ENCODE measurements at regions not wholly inside any gene's neighbourhood (a gene's known extent, or its start where the extent isn't known, plus 50 kb on each side); places are given as distances from the start of the nearest gene placed in this dataset.

DNA sequence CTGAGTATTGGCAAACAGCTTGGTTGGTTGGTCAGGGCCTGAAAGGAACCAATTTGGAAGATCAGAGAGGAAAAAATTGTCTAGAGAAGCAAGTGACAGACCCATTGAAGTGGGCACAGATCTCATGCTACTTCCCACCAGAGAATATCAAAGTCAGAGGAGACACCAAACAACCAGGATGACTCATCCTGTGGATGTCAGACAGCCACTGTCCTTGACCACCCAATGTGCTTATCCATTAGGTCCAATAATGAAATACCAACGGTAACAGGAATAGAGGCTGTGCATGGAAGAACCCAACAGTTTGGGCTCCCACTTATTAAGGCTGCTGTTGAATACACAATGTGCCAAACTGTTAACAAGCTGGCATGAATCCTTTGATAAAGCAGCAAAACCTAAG, 323.1 kb upstream of the ATP11B start:
- Histone ChIP-seq H3K14ac (replicated peaks; ENCODE audit: low read depth, low read length) (no peak overlapping the region), H4K20me1 (ENCODE audit: insufficient read depth, low read length) (no peaks in the 10 kb centered on the region), H3K9me3 (ENCODE audit: control insufficient read depth, insufficient read depth, low read length) (peaks cover 3% of the 10 kb centered on the region), H4K91ac (ENCODE audit: insufficient read depth, low read depth, low read length) (no peak overlapping the region), H2BK20ac (ENCODE audit: low read depth, low read length) (no peak overlapping the region), H2AK9ac (replicated peaks; ENCODE audit: low read depth, low read length, poor library complexity) (no peak overlapping the region), H3K4me1 (ENCODE audit: control insufficient read depth, insufficient read depth, low read length) (no peaks in the 10 kb centered on the region), H2BK5ac (ENCODE audit: low read depth, low read length, poor library complexity, severe bottlenecking) (no peak overlapping the region), H3K9me1 (ENCODE audit: insufficient read depth, low read length) (no peaks in the 10 kb centered on the region), H3K18ac (ENCODE audit: low read depth, low read length) (no peak overlapping the region), H2AK5ac (ENCODE audit: low read depth, low read length) (no peak overlapping the region), H2BK120ac (ENCODE audit: low read depth, low read length) (no peak overlapping the region), H3K23ac (ENCODE audit: low read depth, low read length) (no peak overlapping the region), H3K9ac (ENCODE audit: low read depth, low read length) (no peak overlapping the region), H3K79me1 (ENCODE audit: low read depth in 1 of 2, low read length in 2 of 2) (no peaks in the 10 kb centered on the region), H3K27ac (ENCODE audit: insufficient read depth, low read length) (no peak overlapping the region), H3K4me3 (ENCODE audit: insufficient read depth, low read depth, low read length) (no peak overlapping the region), H2BK15ac (ENCODE audit: low read depth, low read length) (no peak overlapping the region), H3K27me3 (ENCODE audit: control insufficient read depth, insufficient read depth, low read length) (no peaks in the 10 kb centered on the region), H3K4ac (ENCODE audit: low read depth, low read length) (no peak overlapping the region), H2AFZ (replicated peaks; ENCODE audit: low read length, poor library complexity) (no peak overlapping the region), H3K4me2 (ENCODE audit: low read depth, low read length) (no peak overlapping the region), H4K5ac (ENCODE audit: low read depth, low read length) (no peak overlapping the region), H3K56ac (ENCODE audit: extremely low read depth, insufficient read depth, low read length) (no peak overlapping the region), H4K8ac (ENCODE audit: low read depth in 2 of 2, low read length in 2 of 2) (no peak overlapping the region), H3K36me3 (ENCODE audit: control insufficient read depth, insufficient read depth, low read length) (no peaks in the 10 kb centered on the region)
- ATAC-seq (ENCODE audit: low read depth) (no peak), DNase-seq (no peak)
- in situ Hi-C loops (cut with MboI; ENCODE audit: low sequenced_read_pairs) (no loop called here), intact Hi-C loops (cut with micrococcal nuclease) (no loop called here), dilution Hi-C loops (cut with HindIII; ENCODE audit: low sequenced_read_pairs, unreplicated experiment) (no loop called here)
- 33% methylated on average over 1 of the region's 1 CpG; no CpG with 5 or more reads in 1 of the 2 experiments for WGBS, 2 experiments (ENCODE audit: extremely low coverage in 2 of 2, insufficient read length in 1 of 2)
- ChIA-PET CTCF (no interaction called here), POLR2A (ENCODE audit: unreplicated experiment) (no interaction called here)
- no peak for TF ChIP-seq RFX5 (IDR thresholded peaks at IDR 0.05; ENCODE audit: low read depth, low read length)
- no peak for TF ChIP-seq CHD1 (IDR thresholded peaks at IDR 0.05; ENCODE audit: low read depth, low read length)
- TF ChIP-seq FOS (IDR thresholded peaks at IDR 0.05; ENCODE audit: low read depth, low read length): no peak
- TF ChIP-seq MXI1 (IDR thresholded peaks at IDR 0.05; ENCODE audit: borderline replicate concordance, low read depth, low read length): no peak
- no peak for TF ChIP-seq ELK1 (IDR thresholded peaks at IDR 0.05; ENCODE audit: borderline replicate concordance, low read depth, low read length)
- no peak for TF ChIP-seq RCOR1 (IDR thresholded peaks at IDR 0.05; ENCODE audit: insufficient replicate concordance, low read length)
- TF ChIP-seq BHLHE40 (IDR thresholded peaks at IDR 0.05; ENCODE audit: low read depth, low read length): no peak
- TF ChIP-seq MAZ (IDR thresholded peaks at IDR 0.05; ENCODE audit: borderline replicate concordance, low read depth, low read length): no peak
- TF ChIP-seq CEBPB (IDR thresholded peaks at IDR 0.05; ENCODE audit: low read depth, low read length): no peak
- no TSS peak for BruUV-seq (replicated peaks)
